Kidney capillary endothelial cell (primary cell): ENCODE measurements at regions not wholly inside any gene's neighbourhood (a gene's known extent, or its start where the extent isn't known, plus 50 kb on each side); places are given as distances from the start of the nearest gene placed in this dataset.
"Not testable (repeated sequence)": the region's sequence is repeated elsewhere in the genome, so short reads cannot be mapped to it uniquely, and the experiment has no call there.

ENCODE experiments used
- DNase-seq: peaks from one replicate; pipeline ENCODE4 v3.0.0-alpha.2; 2018; ENCODE audit warnings: low spot score

DNA sequence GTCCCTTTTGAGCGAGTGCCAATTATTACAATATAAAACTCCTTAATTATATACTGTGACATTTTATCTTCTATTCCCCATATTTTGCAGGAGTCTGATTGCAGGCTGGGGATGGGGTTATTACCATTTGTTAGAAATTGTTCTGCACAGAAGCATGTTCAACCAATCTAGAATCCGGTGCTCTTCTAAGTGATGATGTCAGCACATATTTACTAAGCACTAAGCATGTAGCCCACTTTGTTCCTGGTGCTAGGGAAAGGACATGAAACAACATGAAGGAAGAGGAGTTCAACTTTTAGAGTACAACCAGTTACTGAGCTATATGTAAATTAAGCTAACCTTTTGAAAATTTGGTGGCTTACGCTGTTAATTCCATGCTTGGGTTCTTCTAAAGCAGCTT is 52.8 kb upstream of the IL1RAPL2 start:
- no peak for DNase-seq

DNA sequence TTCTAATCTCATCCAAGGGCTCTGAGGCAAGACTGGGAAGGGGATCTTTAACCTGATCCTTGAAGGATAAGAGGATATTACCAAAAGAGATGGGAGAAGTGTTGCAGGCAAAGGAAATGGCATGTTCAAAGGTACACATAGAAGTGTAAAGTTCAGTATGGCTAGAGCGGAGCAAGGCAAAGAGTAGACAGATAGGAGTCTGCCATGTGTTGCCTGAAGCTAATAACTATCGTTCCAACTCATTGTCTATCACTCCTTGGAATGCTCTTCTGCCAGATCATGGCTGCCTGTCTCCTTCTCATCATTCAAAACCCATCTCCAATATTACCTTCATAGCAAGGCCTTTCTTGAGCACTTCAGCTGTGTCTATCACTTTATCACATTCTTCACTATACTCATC is 55.2 kb upstream of the IL1RAPL2 start:
- DNase-seq = no peak

DNA sequence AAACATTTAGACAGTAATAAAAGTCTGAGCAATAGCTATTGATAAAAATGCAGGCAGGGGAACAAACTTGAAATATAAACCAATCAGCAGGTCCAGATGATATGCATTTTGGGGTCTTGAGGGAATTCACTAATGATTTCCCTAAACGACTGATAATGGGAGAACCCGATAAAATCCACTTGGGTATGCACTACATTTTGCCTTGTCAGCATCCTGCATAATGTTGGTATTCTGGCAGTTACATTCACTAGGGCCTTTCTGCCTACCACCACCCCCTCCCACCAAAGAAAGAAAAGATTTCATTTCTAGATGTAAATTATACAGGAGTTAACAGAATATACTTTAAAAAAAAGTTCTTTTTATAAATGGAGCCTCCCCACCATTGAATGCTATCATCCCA is 63.5 kb upstream of the IL1RAPL2 start:
- no peak for DNase-seq

DNA sequence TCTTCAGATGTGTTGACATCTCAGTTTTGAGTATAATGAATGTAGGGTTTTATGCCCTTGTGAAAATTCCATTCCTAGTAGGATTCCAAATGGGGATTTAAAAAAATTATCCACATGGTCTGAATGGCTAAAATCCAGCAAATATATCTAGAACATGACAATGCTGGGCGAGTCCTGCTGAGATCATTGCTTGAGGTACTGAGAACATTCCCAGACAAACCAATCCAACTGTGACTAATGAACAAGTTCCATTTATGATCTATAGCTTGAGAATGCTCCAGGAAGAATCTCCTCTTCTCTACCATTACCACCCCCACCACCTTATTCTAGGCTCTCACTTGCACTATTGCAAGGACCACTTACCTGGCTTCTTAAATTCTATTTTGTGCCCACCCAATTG is 77.2 kb upstream of the IL1RAPL2 start:
- no peak for DNase-seq

DNA sequence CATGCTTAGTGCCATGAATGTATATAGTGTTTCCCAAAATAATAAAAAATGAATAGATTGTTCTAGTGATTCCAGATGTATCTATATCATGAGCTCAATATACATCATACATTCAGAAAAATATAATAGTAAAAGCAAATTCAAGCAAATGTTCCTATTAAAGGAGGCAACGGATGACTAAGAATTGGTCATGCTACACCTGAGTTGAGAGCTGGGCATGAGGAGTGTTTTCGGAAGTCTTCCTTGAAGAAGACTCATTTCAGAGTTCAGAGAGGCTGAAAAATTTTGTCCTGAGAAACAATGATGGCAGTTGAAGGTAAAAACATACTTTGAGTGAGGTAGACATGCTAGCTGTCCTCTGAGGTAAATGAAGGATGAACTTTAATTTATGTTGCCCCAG is 79.3 kb upstream of the IL1RAPL2 start:
- no peak for DNase-seq

DNA sequence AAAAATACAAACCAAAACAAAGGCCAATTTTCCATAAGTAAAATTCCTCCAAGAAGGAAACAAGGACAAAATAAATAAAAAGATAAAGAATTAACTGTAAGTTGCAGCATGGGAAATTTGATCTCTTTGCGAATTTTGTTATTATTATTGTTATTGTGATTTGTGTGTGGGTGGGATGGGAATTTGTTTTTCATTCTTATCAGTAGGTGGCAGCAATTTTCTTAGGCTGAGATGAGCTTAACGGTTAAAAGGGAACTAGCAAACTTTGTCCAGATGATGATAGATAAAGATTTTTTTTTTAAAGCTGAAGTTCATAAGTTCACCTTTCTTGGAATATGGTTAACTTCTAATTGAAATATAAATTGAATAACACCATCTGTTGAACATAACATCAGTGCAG is 83.2 kb upstream of the IL1RAPL2 start:
- no peak for DNase-seq

DNA sequence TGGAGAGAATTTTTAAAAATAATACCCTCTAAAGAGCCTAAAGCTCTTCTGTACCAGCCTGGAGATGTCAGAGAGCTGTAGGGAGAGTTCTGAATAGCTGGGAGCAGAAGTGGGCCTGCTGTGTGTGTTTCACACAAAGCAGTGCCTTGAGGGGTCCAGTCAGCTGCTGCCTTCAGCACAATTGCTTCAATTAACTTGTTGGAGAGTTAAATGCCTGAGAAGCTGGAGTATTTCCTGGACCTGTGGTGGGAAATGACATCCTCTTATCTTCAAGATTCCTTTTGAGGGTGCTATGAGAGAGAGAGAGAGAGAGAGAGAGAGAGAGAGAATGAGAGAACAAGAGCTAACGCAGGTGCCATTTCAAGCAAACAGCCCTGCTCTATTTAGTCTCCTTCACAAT is 96.2 kb upstream of the IL1RAPL2 start:
- DNase-seq = no peak

DNA sequence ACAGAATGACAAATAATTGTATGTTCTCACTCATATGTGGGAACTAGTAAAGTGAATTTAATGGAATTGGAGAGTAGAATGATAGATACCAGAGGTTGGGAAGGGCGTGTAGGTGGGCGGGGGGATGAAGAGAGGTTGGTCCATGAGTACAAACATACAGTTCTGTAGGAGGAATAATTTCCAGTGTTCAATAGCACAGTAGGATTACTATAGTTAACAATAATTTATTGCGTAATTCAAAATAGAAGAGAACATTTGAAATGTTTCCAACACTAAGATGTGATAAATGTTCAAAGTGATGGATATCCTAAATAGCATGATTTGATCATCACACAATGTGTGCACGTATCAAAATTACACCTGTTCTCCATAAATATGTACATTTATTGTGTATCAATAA is 106.2 kb upstream of the IL1RAPL2 start:
- DNase-seq = no peak

DNA sequence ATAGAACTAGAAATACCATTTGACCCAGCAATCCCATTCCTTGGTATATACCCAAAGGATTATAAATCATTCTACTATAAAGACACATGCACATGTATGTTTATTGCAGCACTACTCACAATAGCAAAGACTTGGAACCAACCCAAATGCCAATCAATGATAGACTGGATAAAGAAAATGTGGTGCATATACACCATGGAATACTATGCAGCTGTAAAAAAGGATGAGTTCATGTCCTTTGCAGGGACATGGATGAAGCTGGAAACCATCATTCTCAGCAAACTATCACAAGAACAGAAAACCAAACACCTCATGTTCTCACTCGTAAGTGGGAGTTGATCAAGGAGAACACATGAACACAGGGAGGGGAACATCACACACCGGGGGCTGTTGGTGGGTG is 108.9 kb upstream of the IL1RAPL2 start:
- DNase-seq = not testable (repeated sequence)

DNA sequence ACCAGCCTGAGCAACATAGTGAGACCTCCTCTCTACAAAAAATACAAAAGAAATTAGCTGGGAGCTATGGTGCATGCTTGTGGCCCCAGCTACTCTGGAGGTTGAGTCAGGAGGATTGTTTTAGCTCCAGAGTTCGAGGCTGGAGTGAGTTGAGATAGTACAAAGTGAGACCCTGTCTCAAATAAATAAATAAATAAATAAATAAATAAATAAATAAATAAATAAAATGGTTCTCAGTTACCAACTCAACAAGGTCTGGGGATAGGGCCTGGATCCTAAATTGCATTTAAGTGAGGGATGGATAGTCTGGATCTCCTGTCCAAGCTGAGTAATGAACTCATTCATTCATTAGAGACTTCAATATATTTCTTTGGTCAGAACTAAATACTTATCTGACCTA is 115.7 kb upstream of the IL1RAPL2 start:
- DNase-seq = no peak

DNA sequence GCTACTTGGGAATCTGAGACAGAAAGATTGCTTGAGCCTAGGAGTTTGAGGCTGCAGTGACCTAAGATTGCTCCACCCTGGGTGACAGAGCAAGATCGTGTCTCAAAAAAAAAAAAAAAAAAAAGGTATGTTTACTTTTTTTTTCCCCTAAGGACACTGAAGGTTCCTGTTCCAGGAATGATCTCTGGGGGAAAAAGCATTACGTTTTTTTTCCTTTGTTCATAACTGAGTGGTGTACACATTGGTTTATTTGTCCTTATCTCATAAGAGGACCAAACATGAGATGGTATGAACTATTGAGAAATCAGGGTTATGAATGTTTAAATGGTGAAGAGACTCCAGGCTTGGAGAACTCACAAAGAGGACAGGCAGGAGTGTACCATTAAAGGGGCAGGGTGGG is 120.4 kb upstream of the IL1RAPL2 start:
- no peak for DNase-seq

DNA sequence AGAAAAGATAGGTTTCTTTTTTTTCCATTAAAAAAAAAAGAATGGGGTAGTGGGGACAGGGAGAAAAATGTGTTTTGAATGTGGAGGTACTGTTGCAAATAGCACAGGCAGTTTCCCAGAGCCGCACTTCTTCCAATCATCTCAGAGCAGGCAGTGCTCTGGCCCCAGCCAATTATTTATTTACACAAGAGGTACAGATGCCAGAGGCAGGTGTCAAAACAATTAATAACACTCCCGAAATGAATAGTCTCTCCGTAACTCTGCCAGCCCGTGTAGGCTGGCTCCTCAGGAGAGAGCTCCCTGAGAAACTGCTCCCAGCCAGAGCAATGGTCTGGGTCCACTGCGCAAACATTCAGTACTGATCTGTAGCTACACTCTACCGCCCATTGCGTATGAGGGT is 130.8 kb upstream of the IL1RAPL2 start:
- DNase-seq = no peak

DNA sequence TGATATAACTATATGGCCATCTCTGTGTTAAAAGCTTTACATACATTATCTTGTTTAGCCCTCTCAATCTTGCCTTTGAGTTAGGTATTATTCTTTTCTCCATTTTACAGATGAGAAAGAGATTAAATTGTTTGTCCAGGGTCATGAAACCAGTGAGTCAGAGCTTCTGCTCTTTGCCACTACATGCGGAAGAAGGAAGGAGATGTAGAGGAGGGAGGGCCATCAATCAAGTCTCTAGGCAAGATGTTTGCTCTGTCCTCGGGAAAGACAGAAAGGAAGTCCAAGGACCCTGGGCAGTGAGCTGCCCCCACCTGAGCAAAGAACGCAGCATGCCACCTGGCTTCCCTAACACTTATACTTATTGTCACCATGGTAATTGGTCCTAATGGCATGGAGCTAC is 133.7 kb upstream of the IL1RAPL2 start:
- DNase-seq = no peak

DNA sequence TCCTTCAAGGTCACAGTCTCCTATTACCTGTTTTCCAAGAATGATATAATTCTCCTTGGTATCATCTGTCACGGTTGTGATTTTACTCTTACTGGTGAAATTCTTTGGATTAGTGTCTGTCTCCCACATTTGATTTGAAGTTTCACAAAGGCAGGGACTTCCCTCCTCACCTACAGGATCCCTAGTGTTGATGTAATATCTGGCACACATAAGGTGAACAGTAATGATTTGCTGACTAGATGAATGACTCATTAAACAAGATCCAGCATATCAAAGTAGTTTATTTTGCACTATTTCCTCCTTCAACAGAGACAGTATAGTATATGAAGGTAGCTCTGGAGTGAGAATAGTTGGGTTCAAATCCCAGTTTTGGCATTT is 135.3 kb upstream of the IL1RAPL2 start:
- no peak for DNase-seq

DNA sequence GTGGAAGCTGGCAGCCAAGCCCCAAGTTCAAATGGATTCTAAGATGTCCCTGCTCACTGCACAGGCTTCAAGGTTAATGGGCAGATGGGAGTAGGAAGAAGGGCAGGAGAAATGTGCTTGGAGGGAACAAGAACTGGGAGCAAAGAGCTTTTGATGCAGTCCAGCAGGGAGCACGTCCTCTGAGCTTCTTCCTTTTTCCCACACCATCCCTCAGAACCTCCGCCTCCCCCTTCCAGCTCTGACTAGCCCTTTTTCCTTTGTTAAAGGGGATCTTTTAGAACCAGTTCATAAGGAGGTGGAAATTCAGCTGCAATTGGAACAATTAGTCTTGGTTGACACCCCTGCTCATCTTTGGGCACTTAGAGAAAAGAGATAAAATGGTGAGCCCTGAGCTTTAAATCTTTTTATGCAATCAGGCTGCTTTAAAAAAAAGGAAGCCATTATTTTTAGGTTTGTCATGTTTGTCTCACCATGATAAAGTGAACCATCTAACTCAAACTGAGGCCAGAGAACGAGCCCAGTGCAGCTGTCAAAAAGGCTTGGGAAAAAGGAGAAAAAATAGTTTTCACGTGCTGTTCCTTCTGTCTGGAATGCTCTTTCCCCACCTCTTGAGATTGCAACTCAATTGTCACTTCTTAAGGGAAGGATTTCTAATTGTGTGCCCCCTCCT is 135.8 kb upstream of the IL1RAPL2 start:
- no peak for DNase-seq

DNA sequence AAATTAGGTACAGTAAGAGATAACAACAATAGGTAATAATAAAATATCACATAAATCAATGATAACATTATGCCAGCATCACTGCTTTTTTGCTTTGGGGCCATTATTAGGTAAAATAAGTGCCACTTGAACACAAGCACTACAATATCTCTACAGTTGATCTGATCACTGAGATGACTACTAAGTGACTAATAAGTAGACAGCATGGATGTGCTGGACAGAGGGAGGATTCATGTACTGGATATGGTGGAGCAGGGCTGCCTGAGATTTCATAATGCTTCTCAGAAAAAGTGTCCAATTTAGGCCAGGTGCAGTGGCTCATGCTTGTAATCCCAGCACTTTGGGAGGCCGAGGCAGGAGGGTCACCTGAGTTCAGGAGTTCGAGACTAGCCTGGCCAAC is 137.8 kb upstream of the IL1RAPL2 start:
- no peak for DNase-seq

DNA sequence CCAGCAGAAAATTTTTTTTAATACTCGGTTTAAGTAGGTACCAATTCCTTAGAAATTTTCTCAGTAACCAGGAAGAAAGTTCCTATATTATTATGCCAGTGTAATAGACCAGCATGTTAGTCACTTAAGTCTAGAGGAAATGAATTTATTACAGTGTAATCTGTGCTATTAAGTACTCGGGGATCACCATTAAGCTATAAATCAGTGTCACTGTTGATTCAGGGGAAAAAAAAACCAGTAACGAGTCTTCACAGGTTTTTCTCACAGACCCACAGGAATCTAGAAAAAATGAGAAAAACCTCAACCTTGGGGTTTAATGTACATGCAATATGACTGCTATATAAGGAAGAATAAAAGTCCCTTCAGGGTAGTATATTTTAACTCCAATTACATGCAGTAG is 138.3 kb upstream of the IL1RAPL2 start:
- DNase-seq = no peak

DNA sequence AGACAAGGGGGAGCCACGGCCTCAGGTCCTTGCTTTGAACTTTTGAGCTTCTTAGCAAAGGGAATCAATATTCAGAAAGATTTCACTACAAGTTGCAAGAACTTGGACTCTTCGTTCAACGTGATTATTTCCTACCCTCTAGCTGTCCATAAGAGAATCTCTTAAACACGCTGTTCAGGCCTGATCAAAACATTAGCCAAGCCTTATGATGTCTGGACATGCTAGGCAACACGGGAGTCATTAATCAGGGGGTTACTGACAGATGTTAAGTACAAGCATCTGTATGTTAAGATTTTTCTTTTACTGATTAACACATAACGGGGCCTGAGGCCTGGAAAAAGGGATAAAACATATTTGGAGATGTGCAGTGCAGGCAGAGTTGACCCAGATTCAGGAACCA is 138.9 kb upstream of the IL1RAPL2 start:
- no peak for DNase-seq

DNA sequence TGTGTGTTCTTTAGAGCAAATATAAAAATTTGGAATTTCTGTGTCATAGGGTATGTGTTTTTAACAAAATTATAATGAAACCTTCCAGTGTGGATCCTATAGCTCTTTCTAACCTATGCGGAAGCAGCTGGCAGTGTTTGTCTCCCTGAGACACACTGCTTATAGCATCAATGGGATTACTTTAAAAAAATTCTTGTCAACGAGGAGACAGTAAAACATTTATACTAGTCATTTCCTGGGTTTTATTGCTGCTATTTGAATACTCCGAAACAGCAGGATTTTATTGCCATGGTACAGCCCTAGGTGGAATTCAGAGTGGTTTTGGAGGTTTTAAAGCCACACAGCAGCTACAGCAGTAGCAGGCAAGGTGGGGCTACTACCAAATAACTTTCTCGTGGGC is 145.1 kb upstream of the IL1RAPL2 start:
- no peak for DNase-seq

DNA sequence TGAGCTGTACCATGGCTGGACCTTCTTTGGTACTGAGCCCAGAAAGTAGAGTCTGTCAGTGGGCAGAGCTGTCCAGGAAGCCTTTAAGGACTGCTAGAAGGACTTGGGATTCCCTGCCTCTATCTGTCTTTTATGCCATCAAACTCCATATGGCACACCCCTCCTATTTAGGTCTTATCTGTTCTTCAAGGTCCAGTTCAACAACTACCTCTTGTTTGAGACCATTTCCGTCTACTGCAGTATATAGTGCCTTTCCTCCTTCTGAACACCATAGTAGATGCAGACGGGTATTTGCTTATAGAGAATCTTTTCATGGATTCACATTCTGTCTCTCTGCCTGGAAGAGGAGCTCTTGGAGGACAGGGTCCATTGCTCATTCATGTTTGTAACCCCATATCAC is 146.1 kb upstream of the IL1RAPL2 start:
- no peak for DNase-seq

DNA sequence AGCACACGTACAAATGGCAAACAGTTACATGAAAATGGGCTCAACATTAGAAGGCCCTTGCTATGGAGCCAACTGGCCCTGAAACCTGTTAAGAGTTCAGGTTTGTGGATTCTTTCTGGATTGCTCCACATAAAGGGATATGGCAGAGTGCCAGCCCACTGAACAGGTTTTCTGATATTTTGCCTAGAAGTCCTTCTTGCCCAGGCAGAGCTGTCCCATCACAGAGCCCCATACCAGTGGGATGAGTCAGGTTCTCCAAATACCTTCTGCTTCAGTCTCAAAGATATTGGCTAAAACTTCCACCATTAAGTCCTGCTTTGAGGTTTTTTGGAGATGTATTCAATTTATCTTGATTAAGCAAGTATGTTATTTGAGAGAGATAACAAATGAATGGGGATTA is 146.8 kb upstream of the IL1RAPL2 start:
- no peak for DNase-seq

DNA sequence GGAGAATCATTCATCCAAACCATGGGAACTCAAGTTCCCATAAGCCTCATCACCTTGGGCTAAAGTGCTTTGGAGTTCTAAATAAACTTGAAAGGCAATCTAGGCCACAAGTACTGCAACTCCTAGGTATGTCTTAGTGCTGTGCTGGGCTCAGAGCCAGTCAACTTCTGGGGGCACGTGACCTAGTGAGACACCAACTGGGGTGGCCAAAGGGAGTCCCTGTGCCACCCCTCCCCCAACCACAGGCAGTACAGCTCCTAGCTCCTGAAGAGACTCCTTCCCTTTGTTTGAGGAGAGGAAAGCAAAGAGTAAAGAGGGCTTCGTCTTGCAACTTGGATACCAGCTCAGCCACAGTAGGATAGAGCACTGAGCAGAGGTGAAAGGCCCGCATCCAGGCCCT is 154.2 kb upstream of the IL1RAPL2 start:
- no peak for DNase-seq

DNA sequence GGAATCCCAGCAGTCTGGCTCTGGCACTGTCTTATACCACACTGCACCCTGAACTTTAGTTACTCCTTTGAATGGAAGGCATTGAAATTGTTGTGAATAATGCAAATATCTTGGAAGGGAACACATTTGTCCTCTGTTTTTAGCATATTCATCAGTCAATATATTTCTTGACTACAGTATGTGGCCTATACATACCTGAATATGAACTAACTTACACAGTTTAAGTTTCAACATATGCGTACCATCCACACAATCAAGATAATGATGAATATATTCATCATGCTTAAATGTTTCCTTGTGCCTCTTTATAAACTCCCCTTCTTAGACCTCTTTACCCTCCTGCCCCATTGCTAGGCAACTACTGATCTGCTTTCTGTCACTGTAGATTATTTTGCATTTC is 145.7 kb upstream of the ESX1 start:
- DNase-seq = no peak

DNA sequence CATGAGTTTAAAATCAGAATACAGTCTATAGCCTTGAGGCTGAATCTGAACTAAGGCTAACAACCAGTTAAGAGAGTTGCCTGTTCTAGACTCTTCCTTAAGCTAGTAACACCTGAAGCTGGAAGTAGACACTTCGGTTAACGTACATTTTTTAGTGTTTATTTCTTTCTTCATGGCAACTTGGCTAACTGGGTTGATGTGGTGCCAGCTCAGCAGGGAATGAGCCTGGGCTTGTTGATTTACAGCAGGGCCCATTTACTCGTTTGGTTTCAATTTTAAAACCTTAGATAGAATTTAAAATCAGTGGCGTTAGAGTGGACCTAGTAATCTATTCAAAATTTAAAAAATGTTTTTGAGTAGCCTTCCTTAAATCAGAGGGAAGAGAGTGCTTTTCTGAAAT is 137.6 kb upstream of the ESX1 start:
- DNase-seq = no peak

DNA sequence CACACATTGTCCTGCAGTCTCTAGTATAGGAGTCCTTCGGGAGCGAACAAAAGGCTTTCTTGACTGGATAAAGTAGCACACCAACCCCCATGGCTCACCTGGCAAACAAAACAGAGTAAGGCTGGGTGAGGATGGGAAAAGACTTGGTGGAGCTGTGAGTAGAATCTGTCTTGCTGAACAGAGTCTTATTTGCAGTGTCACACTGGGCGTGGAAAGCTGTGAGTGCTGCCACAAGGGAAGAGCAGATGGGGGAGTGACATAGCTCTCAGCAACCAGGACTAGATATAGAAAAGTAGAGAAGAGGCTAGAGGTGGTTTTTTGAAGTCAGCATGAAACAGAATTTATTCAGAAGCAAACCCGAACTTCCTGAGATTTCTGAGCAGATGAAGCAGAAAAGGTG is 137.2 kb upstream of the ESX1 start:
- no peak for DNase-seq
